Esophagus muscularis mucosa (tissue), 4 donors: ENCODE measurements at regions not wholly inside any gene's neighbourhood (a gene's known extent, or its start where the extent isn't known, plus 50 kb on each side); places are given as distances from the start of the nearest gene placed in this dataset.

Experiments used
- DNase-seq: peaks from one replicate; pipeline ENCODE4 v3.0.0-alpha.2; 2017; ENCODE audit errors: extremely low spot score
- H3K27ac ChIP-seq, 4 donors: fragments of 200-600 bp; sonication (generic); replicated peaks in 1 of 4; 1 replicate in 3 of 4; 2 replicates in 1 of 4; pipeline ENCODE4 v1.5.1; 2016 to 2019; ENCODE audit warnings: mild to moderate bottlenecking in 1 of 4
- H3K27me3 ChIP-seq, 4 donors: fragments of 200-600 bp; sonication (generic); one replicate each; pipeline versions ENCODE4 v1.5.1 to v1.6.0; 2016 to 2019
- H3K36me3 ChIP-seq, 4 donors: fragments of 200-600 bp; sonication (generic); one replicate each; pipeline ENCODE4 v1.5.1; 2016 to 2019
- H3K4me1 ChIP-seq, 4 donors: fragments of 200-600 bp; sonication (generic); one replicate each; pipeline ENCODE4 v1.5.1; 2016 to 2019
- H3K4me3 ChIP-seq, 4 donors: fragments of 200-600 bp; sonication (generic); 1 replicate in 2 of 4; 2 replicates in 2 of 4; pipeline ENCODE4 v1.5.1; 2016 to 2019; ENCODE audit warnings: mild to moderate bottlenecking in 4 of 4, moderate library complexity in 1 of 4
- H3K9me3 ChIP-seq, 4 donors: fragments of 200-600 bp; sonication (generic); 1 replicate in 3 of 4; 2 replicates in 1 of 4; pipeline ENCODE4 v1.5.1; 2016 to 2019
- EP300 ChIP-seq: sonication (generic); formaldehyde crosslinking; IDR thresholded peaks from one replicate; pipeline ENCODE4 v1.6.1; 2017; ENCODE audit warnings: antibody characterized with exemption
- POLR2A ChIP-seq: fragments of 450-650 bp; IDR thresholded peaks from one replicate; pipeline ENCODE4 v1.6.1; 2017; ENCODE audit warnings: antibody characterized with exemption, moderate library complexity, mild to moderate bottlenecking, low read depth
- POLR2AphosphoS5 ChIP-seq, 2 donors: sonication (generic); formaldehyde crosslinking; IDR thresholded peaks; one replicate each; pipeline ENCODE4 v1.6.1; 2017; ENCODE audit warnings: antibody characterized with exemption in 2 of 2
- WGBS: methylation state at CpG from one replicate; pipeline ENCODE4 v1.1.5; 2018; 5-methylcytosine and 5-hydroxymethylcytosine counted together
- intact Hi-C: fragments of 100-400 bp; cut with DNase I; formaldehyde crosslinking; loops from one replicate; pipeline ENCODE4 v1.15.1; 2023
- TF ChIP-seq, protein P1 (sequence below), 3 experiments: fragments of 200-600 bp in 2 of 3; fragments of 450-650 bp in 1 of 3; sonication (generic) in 2 of 3; IDR thresholded peaks; one replicate each; pipeline ENCODE4 v1.5.1; 2017 to 2019; ENCODE audit warnings: antibody characterized with exemption in 3 of 3, mild to moderate bottlenecking in 2 of 3, moderate library complexity in 1 of 3

- Histone ChIP-seq H3K36me3 (no peaks in the 10 kb centered on the region), H3K4me3 (no peak overlapping the region), H3K4me1 (no peaks in the 10 kb centered on the region), H3K27me3 (no peaks in the 10 kb centered on the region), H3K9me3 (no peaks in the 10 kb centered on the region), H3K27ac (no peak overlapping the region)
- TF ChIP-seq POLR2A: no peak
- TF ChIP-seq EP300: no peak
- TF ChIP-seq, protein P1, sequence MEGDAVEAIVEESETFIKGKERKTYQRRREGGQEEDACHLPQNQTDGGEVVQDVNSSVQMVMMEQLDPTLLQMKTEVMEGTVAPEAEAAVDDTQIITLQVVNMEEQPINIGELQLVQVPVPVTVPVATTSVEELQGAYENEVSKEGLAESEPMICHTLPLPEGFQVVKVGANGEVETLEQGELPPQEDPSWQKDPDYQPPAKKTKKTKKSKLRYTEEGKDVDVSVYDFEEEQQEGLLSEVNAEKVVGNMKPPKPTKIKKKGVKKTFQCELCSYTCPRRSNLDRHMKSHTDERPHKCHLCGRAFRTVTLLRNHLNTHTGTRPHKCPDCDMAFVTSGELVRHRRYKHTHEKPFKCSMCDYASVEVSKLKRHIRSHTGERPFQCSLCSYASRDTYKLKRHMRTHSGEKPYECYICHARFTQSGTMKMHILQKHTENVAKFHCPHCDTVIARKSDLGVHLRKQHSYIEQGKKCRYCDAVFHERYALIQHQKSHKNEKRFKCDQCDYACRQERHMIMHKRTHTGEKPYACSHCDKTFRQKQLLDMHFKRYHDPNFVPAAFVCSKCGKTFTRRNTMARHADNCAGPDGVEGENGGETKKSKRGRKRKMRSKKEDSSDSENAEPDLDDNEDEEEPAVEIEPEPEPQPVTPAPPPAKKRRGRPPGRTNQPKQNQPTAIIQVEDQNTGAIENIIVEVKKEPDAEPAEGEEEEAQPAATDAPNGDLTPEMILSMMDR (IDR thresholded peaks at IDR 0.05): no peak
- no peak for TF ChIP-seq POLR2AphosphoS5 (IDR thresholded peaks at IDR 0.05)
- WGBS: 61% methylated on average over 7 of the region's 7 CpGs
- intact Hi-C loops: no loop called here
- no peak for DNase-seq
Measured at GRCh38 chr2:59440491-59440890, 1113.0 kb downstream of the BCL11A start.

- Histone ChIP-seq H3K27ac (no peak overlapping the region), H3K4me3 (no peak overlapping the region), H3K27me3 (no peaks in the 10 kb centered on the region), H3K36me3 (no peaks in the 10 kb centered on the region), H3K9me3 (peaks cover 0 to 14% (median 5%) of the 10 kb centered on the region in 4 donors), H3K4me1 (no peaks in the 10 kb centered on the region)
- WGBS: 80% methylated on average over 3 of the region's 3 CpGs
- TF ChIP-seq POLR2A (no peak), EP300 (no peak), POLR2AphosphoS5 (IDR thresholded peaks at IDR 0.05) (no peak)
- TF ChIP-seq, protein P1 (IDR thresholded peaks at IDR 0.05): no peak
- intact Hi-C loops: no loop called here
- DNase-seq: no peak
Measured at GRCh38 chr2:59435635-59436034, 1117.8 kb downstream of the BCL11A start.

DNA sequence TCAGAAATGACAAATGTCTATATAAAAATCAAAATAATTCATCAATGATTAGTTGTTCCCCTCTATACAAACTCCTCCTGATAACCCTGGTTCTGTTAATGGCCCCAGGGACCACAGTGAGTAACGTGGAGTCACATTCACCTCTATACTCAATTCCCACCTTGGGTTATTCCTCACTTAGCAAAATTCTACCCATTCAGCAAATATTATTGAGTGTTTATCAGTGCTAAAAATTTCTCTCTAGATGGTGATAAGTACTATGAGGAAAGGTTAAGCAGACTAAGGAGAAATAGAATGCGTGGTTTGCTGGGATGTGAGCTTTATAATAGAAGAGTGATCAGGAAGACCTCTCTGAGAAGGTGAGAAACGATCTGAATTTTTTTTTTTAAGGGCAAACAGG lies 1124.5 kb downstream of the BCL11A start:
- intact Hi-C loops: no loop called here
- TF ChIP-seq POLR2A (no peak), EP300 (no peak), POLR2AphosphoS5 (IDR thresholded peaks at IDR 0.05) (no peak)
- TF ChIP-seq, protein P1 (IDR thresholded peaks at IDR 0.05): no peak
- DNase-seq: no peak
- Histone ChIP-seq H3K36me3 (no peaks in the 10 kb centered on the region), H3K27ac (no peak overlapping the region), H3K27me3 (no peaks in the 10 kb centered on the region), H3K4me1 (no peaks in the 10 kb centered on the region), H3K4me3 (no peak overlapping the region), H3K9me3 (peaks cover 0 to 14% (median 5%) of the 10 kb centered on the region in 4 donors)
- WGBS: 82% methylated on average over 3 of the region's 3 CpGs

DNA sequence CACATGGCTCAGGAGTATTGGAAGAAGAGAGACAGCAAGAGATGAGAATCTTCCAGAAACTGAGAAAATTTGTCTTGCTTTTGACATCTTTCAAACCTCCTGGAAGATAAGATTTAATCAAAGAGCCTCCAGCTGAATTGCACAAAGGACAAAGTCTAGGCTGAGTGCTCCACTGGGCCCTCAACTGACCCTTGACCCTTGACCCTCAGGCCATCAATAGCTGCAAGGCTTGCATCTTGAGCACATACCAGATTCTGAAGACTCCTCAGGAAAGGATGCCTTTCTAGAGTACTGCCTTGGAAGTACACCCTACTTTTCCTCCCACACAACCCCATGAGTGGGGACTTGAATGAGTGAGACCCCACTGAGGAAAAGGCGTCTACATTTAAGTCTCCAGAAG lies 1125.5 kb downstream of the BCL11A start:
- DNase-seq: no peak

GRCh38 chr2:59425247-59425646 lies 1128.2 kb downstream of the BCL11A start:
- H3K4me3 ChIP-seq: no peak overlapping the region
- no peaks in the 10 kb centered on the region for H3K4me1 ChIP-seq
- no peaks in the 10 kb centered on the region for H3K36me3 ChIP-seq
- intact Hi-C loops: no loop called here
- no peaks in the 10 kb centered on the region for H3K27me3 ChIP-seq
- 55% methylated on average over 3 of the region's 3 CpGs for WGBS
- H3K9me3 ChIP-seq: no peaks in the 10 kb centered on the region
- no peak overlapping the region for H3K27ac ChIP-seq
- TF ChIP-seq POLR2A (no peak), POLR2AphosphoS5 (IDR thresholded peaks at IDR 0.05) (no peak), EP300 (no peak)
- TF ChIP-seq, protein P1 (IDR thresholded peaks at IDR 0.05): no peak
- no peak for DNase-seq

More for the DNA sequence above, 1125.5 kb downstream of the BCL11A start:
- Histone ChIP-seq H3K9me3 (peaks cover 0 to 10% (median 4%) of the 10 kb centered on the region in 4 donors), H3K36me3 (no peaks in the 10 kb centered on the region), H3K4me3 (no peak overlapping the region), H3K27me3 (no peaks in the 10 kb centered on the region), H3K4me1 (no peaks in the 10 kb centered on the region), H3K27ac (no peak overlapping the region)
- intact Hi-C loops: no loop called here
- WGBS: 92% methylated on average over 1 of the region's 1 CpG
- TF ChIP-seq EP300: no peak
- TF ChIP-seq, protein P1 (IDR thresholded peaks at IDR 0.05): no peak
- no peak for TF ChIP-seq POLR2A
- no peak for TF ChIP-seq POLR2AphosphoS5 (IDR thresholded peaks at IDR 0.05)
